ES-I3 (cell line): ENCODE measurements at regions not wholly inside any gene's neighbourhood (a gene's known extent, or its start where the extent isn't known, plus 50 kb on each side); places are given as distances from the start of the nearest gene placed in this dataset.

ENCODE experiments used
- H3K36me3 ChIP-seq: 2 replicates; pipeline ENCODE4 v1.6.1; 2013; ENCODE audit warnings: mild to moderate bottlenecking, low read length, control low read depth, moderate library complexity; ENCODE audit not compliant: insufficient read depth
- H3K4me1 ChIP-seq: 2 replicates; pipeline ENCODE4 v1.6.1; 2013; ENCODE audit warnings: mild to moderate bottlenecking, control low read depth, low read length; ENCODE audit not compliant: insufficient read depth
- H3K9ac ChIP-seq: 2 replicates; pipeline ENCODE4 v1.6.1; 2013; ENCODE audit warnings: low read depth, mild to moderate bottlenecking, low read length, moderate library complexity
- H3K9me3 ChIP-seq: 2 replicates; pipeline ENCODE4 v1.6.1; 2013; ENCODE audit warnings: mild to moderate bottlenecking, low read length, moderate library complexity; ENCODE audit not compliant: control insufficient read depth, insufficient read depth

DNA sequence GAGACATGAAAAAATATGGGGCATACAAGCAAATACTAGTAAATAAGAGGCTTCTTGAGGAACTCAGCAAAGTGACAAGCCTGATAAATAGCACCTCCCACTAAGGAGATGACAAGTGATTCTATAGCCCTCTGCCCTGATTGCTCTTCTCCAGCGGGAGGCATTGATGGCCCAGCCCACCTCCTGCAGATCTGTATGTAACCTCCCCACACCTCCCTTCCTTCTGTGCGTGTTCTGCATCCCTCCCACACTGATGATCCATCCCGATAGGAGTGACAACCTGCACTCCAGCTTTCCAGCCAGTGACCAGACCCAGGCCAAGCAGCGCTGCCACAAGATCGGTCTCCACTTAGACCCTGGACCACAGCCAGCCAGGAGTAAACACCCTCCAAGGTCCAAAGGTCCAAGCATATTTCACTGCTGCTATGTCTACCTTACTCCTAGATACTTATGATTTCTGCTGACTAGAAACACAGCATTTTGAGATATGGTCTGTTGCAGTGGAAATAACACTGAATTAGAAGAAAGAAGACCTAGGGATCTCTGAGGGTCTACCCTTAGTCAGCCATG lies 176.1 kb downstream of the BRINP2 start:
- Histone ChIP-seq H3K9ac (no peak overlapping the region), H3K4me1 (peaks cover 5% of the 10 kb centered on the region), H3K36me3 (no peaks in the 10 kb centered on the region), H3K9me3 (no peaks in the 10 kb centered on the region)

DNA sequence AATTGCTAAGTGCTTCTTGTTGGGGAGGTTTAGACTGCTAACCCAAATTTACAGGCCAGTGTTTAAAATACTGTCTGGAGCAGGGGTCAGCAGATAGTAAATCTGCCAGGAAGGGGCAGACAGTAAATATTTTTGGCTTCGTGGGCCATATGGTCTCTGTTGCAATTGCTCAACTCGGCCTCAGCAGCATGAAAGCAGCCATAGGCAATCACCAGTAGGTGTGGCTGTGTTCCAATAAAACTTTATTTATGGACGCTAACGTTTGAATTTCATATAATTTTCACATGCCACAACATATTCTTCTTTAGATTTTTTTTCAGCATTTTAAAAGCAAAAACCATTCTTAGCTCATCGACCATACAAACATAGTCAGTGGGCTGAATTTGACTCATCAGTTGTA lies 172.7 kb downstream of the BRINP2 start:
- Histone ChIP-seq H3K4me1 (no peaks in the 10 kb centered on the region), H3K9ac (no peak overlapping the region), H3K36me3 (no peaks in the 10 kb centered on the region), H3K9me3 (no peaks in the 10 kb centered on the region)

DNA sequence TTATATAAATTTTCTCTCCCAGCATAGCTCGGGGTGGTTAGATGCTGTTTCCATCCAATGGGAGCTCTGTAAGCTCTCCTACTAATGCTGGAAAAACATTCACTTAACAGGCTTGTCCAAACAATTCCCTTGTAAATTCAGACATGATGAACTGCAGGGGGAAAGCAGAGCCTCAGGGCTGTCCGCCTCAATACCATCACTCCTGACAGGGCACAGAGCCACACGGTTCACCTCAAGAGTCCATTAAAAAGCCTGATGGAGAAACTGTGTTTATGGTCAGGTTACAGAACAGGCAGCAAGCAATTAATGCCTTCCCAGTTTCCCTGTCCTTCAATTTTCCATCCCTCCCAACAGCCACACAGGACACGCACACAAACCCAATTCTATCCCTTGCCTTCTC lies 171.0 kb downstream of the BRINP2 start:
- Histone ChIP-seq H3K9me3 (no peaks in the 10 kb centered on the region), H3K36me3 (no peaks in the 10 kb centered on the region), H3K4me1 (no peaks in the 10 kb centered on the region)

GRCh38 chr1:177340601-177341067 lies 169.9 kb downstream of the BRINP2 start:
- no peaks in the 10 kb centered on the region for H3K9me3 ChIP-seq
- no peak overlapping the region for H3K9ac ChIP-seq
- no peaks in the 10 kb centered on the region for H3K36me3 ChIP-seq
- H3K4me1 ChIP-seq: no peaks in the 10 kb centered on the region

More for the DNA sequence above, 171.0 kb downstream of the BRINP2 start:
- no peak overlapping the region for H3K9ac ChIP-seq

- no peak overlapping the region for H3K9ac ChIP-seq
- no peaks in the 10 kb centered on the region for H3K9me3 ChIP-seq
- no peaks in the 10 kb centered on the region for H3K4me1 ChIP-seq
- H3K36me3 ChIP-seq: no peaks in the 10 kb centered on the region
Observed at GRCh38 chr1:177338376-177338775, 167.6 kb downstream of the BRINP2 start.

DNA sequence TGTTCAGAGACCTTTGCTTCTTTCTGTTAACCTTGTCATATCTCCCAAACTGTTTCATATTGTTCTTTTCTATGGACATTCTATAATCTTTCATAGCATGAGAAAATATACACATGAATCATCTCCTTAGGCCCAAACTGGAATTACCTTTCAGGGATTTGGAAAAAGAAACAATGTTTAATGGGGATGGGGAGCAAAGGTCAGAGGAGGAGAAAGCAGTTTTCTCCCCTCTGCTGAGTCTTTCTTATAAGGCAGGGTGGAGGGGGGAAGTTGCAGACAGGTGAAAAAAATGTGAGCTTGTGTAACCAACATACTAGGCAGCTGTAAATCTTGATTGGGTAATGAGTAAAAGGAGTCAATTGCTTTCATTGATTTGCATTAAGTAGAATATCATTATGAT lies 164.1 kb downstream of the BRINP2 start:
- Histone ChIP-seq H3K4me1 (no peaks in the 10 kb centered on the region), H3K36me3 (no peaks in the 10 kb centered on the region), H3K9ac (no peak overlapping the region), H3K9me3 (no peaks in the 10 kb centered on the region)

GRCh38 chr1:177333936-177334595 lies 163.3 kb downstream of the BRINP2 start:
- H3K9ac ChIP-seq: no peak overlapping the region
- no peaks in the 10 kb centered on the region for H3K36me3 ChIP-seq
- no peaks in the 10 kb centered on the region for H3K4me1 ChIP-seq
- no peaks in the 10 kb centered on the region for H3K9me3 ChIP-seq
